Transverse colon (tissue), 4 donors: ENCODE measurements at regions not wholly inside any gene's neighbourhood (a gene's known extent, or its start where the extent isn't known, plus 50 kb on each side); places are given as distances from the start of the nearest gene placed in this dataset.

Experiments
- DNase-seq: peaks from one replicate; pipeline ENCODE4 v3.0.0-alpha.2; 2019
- H3K27ac ChIP-seq, 4 donors: fragments of 200-600 bp; sonication (generic); 2 replicates each; pipeline ENCODE4 v1.5.1; 2016 to 2018; ENCODE audit warnings: inconsistent platforms in 4 of 4
- H3K27me3 ChIP-seq: fragments of 200-600 bp; sonication (generic); 2 replicates; pipeline ENCODE4 v1.5.1; 2017; ENCODE audit warnings: inconsistent platforms
- H3K36me3 ChIP-seq, 4 donors: fragments of 200-600 bp; sonication (generic); 2 replicates each; pipeline ENCODE4 v1.5.1; 2017 to 2019; ENCODE audit warnings: inconsistent platforms in 4 of 4
- H3K4me1 ChIP-seq, 4 donors: fragments of 200-600 bp; sonication (generic); 2 replicates each; pipeline ENCODE4 v1.5.1; 2017 to 2020; ENCODE audit warnings: inconsistent platforms in 4 of 4
- H3K4me3 ChIP-seq, 4 donors: fragments of 200-600 bp; sonication (generic); 1 replicate in 1 of 4; 2 replicates in 3 of 4; pipeline versions ENCODE4 v1.5.1 to v1.6.1; 2017 to 2019; ENCODE audit warnings: inconsistent platforms in 4 of 4
- H3K9me3 ChIP-seq, 2 donors: fragments of 200-600 bp; sonication (generic); 2 replicates each; pipeline ENCODE4 v1.5.1; 2017 to 2019; ENCODE audit warnings: inconsistent platforms in 2 of 2
- CTCF ChIP-seq, 5 experiments: fragments of 200-600 bp in 3 of 5; fragments of 450-650 bp in 2 of 5; sonication (generic) in 3 of 5; IDR thresholded peaks; 1 replicate in 2 of 5; 2 replicates in 3 of 5; pipeline ENCODE4 v1.5.1; 2016 to 2017; ENCODE audit warnings: antibody characterized with exemption in 5 of 5, inconsistent platforms in 3 of 5, mild to moderate bottlenecking in 2 of 5, moderate library complexity in 1 of 5
- EP300 ChIP-seq: sonication (generic); formaldehyde crosslinking; IDR thresholded peaks from one replicate; pipeline ENCODE4 v1.6.1; 2017; ENCODE audit warnings: antibody characterized with exemption, low read depth
- POLR2A ChIP-seq: fragments of 450-650 bp; IDR thresholded peaks from one replicate; pipeline ENCODE4 v1.6.1; 2016; ENCODE audit warnings: antibody characterized with exemption, mild to moderate bottlenecking, moderate library complexity
- POLR2AphosphoS5 ChIP-seq, 3 donors: sonication (generic); formaldehyde crosslinking; IDR thresholded peaks; one replicate each; pipeline ENCODE4 v1.6.1; 2016; ENCODE audit warnings: antibody characterized with exemption in 3 of 3
- WGBS, 2 donors: methylation state at CpG; one replicate each; pipeline ENCODE4 v1.1.5; 2018; ENCODE audit warnings: low coverage in 1 of 2; 5-methylcytosine and 5-hydroxymethylcytosine counted together
- in situ Hi-C, 4 donors: fragments of 200-750 bp; cut with MboI; loops; one replicate each; pipeline versions ENCODE4 v1.15.0 to v1.15.1; 2017; ENCODE audit warnings: low sequenced_read_pairs in 3 of 4, low pct_ligation_motif_present in 1 of 4, low pct_unique_long_range_greater_than_20kb in 1 of 4
- intact Hi-C: fragments of 100-400 bp; cut with DNase I; formaldehyde crosslinking; loops from one replicate; pipeline ENCODE4 v1.15.1; 2023; ENCODE audit warnings: low total_unique reads

- Histone ChIP-seq H3K4me1 (peaks cover 0 to 40% (median 10%) of the 10 kb centered on the region in 4 donors), H3K27me3 (no peaks in the 10 kb centered on the region), H3K27ac (peak overlapping the region; percentile 43 to 67 (median 52)), H3K4me3 (no peak overlapping the region), H3K36me3 (no peaks in the 10 kb centered on the region), H3K9me3 (no peaks in the 10 kb centered on the region)
- intact Hi-C loops (no loop called here), in situ Hi-C loops (loop anchor here in 2 of 4 donors (25.0 kb wide), 1 partner anchor 218 kb away; the partner anchor contains the start of gene ENC1 (in 2 of the 2))
- TF ChIP-seq POLR2A (no peak), CTCF (IDR thresholded peaks at IDR 0.05) (no peak), EP300 (no peak), POLR2AphosphoS5 (IDR thresholded peaks at IDR 0.05) (no peak)
- DNase-seq: no peak
- WGBS, 2 donors: 57 to 66% methylated on average over 4 of the region's 4 CpGs
Measured at GRCh38 chr5:74419468-74419867, 221.1 kb downstream of the ENC1 start.

- TF ChIP-seq EP300: no peak
- TF ChIP-seq POLR2AphosphoS5 (IDR thresholded peaks at IDR 0.05): peak in 2 of 3 donors; percentile 39 to 76
- TF ChIP-seq CTCF (IDR thresholded peaks at IDR 0.05): no peak
- peak; percentile 50 for DNase-seq
- H3K36me3 ChIP-seq: no peaks in the 10 kb centered on the region
- H3K27me3 ChIP-seq: no peaks in the 10 kb centered on the region
- no peaks in the 10 kb centered on the region for H3K9me3 ChIP-seq
- in situ Hi-C loops: loop anchor here in 2 of 4 donors (25.0 kb wide), 1 partner anchor 219 kb away; the partner anchor contains the start of gene ENC1 (in 2 of the 2)
- intact Hi-C loops: no loop called here
- H3K4me1 ChIP-seq: peaks cover 0 to 47% (median 12%) of the 10 kb centered on the region in 4 donors
- 55 to 65% methylated on average over 2 of the region's 2 CpGs for WGBS, 2 donors
- peak overlapping the region; percentile 43 to 67 (median 52) for H3K27ac ChIP-seq
- H3K4me3 ChIP-seq: no peak overlapping the region
Measured at GRCh38 chr5:74418709-74419108, 221.8 kb downstream of the ENC1 start.

GRCh38 chr5:74418261-74418660 is 222.3 kb downstream of the ENC1 start:
- H3K27ac ChIP-seq: peak overlapping the region; percentile 2 to 59 (median 24)
- H3K27me3 ChIP-seq: no peaks in the 10 kb centered on the region
- H3K4me1 ChIP-seq: peaks cover 0 to 52% (median 14%) of the 10 kb centered on the region in 4 donors
- no peaks in the 10 kb centered on the region for H3K9me3 ChIP-seq
- no peaks in the 10 kb centered on the region for H3K36me3 ChIP-seq
- intact Hi-C loops (no loop called here), in situ Hi-C loops (loop anchor here in 2 of 4 donors (25.0 kb wide), 1 partner anchor 219 kb away; the partner anchor contains the start of gene ENC1 (in 2 of the 2))
- TF ChIP-seq CTCF (IDR thresholded peaks at IDR 0.05) (no peak), EP300 (no peak), POLR2A (no peak), POLR2AphosphoS5 (IDR thresholded peaks at IDR 0.05) (no peak)
- WGBS, 2 donors: 47 to 57% methylated on average over 1 of the region's 1 CpG
- H3K4me3 ChIP-seq: no peak overlapping the region
- DNase-seq: no peak

GRCh38 chr5:74415695-74416102 is 224.8 kb downstream of the ENC1 start:
- TF ChIP-seq EP300 (no peak), CTCF (IDR thresholded peaks at IDR 0.05) (no peak)
- Histone ChIP-seq H3K27me3 (no peaks in the 10 kb centered on the region), H3K36me3 (no peaks in the 10 kb centered on the region), H3K4me3 (no peak overlapping the region), H3K27ac (peak overlapping the region in 3 of 4 donors; percentile 8 to 45 (median 29)), H3K9me3 (no peaks in the 10 kb centered on the region), H3K4me1 (peaks cover 0 to 64% (median 16%) of the 10 kb centered on the region in 4 donors)
- intact Hi-C loops: no loop called here
- WGBS, 2 donors: 10 to 11% methylated on average over 4 to 7 of the region's 7 CpGs
- DNase-seq: peak; percentile 24
- in situ Hi-C loops: loop anchor here in 2 of 4 donors (25.0 kb wide), 1 partner anchor 222 kb away; the partner anchor contains the start of gene ENC1 (in 2 of the 2)
